DND-41 (cell line): ENCODE measurements at regions not wholly inside any gene's neighbourhood (a gene's known extent, or its start where the extent isn't known, plus 50 kb on each side); places are given as distances from the start of the nearest gene placed in this dataset.

Experiments used
- CTCF ChIP-seq: IDR thresholded peaks from 2 replicates; pipeline ENCODE4 v1.5.1; 2012; ENCODE audit warnings: borderline replicate concordance, low read length, moderate library complexity, mild to moderate bottlenecking; ENCODE audit not compliant: poor library complexity, severe bottlenecking; ENCODE audit errors: extremely low read depth
- EZH2 ChIP-seq: IDR thresholded peaks from 3 replicates; pipeline ENCODE4 v1.6.1; 2012; ENCODE audit warnings: borderline replicate concordance, low read depth, mild to moderate bottlenecking, moderate library complexity, low read length, inconsistent platforms; ENCODE audit not compliant: severe bottlenecking

DNA sequence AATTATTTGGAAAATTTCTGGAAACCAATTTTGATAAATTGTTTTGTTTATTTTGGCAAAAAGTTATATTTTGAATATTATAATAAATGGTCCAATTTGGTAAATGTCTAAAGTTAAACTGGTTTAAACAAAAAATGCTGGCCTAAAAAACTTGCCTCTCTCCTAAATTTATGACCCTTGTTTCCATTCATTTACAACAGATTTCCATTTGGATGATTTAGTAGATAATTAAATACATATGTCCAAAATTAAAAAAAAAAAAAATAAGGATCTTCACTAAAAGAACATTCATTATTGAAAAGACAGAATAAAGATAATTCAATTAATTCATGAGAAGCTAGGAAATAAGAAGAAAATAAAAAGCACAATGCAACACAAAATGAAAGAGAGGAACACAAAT is 449.5 kb downstream of the SPRY1 start:
- TF ChIP-seq CTCF (no peak), EZH2 (no peak)
